ENCODE measurements at regions not wholly inside any gene's neighbourhood (a gene's known extent, or its start where the extent isn't known, plus 50 kb on each side); places are given as distances from the start of the nearest gene placed in this dataset.
A peak's percentile ranks its signal among the peaks of the same experiment; 100 is the strongest.

DNA sequence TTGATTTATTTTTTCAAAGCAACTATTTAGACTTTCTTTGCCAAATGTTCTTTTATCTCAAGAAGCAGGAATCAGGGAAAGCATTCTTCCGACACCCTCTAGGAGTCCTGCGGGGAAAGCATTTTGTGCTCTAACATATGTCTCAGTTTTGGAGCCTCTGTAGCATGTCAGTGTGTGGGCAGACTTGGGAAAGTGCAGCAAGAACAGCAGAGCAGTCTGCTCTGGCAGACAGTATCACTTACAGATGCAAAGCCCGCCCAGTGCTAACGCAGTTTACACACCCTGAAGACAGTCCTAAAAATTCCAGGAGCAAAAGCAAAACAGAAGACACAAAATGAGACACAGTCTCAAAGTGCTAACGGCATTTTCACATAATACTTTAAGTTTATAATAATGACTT, 393.5 kb downstream of the KLF12 start:
- no peak for DNase-seq

- DNase-seq = no peak
These were observed 394.8 kb downstream of the KLF12 start for GRCh38 chr13:73739394-73739793.

GRCh38 chr13:73738626-73739025, 395.6 kb downstream of the KLF12 start:
- no peak for DNase-seq

GRCh38 chr13:73737214-73737613, 397.0 kb downstream of the KLF12 start:
- no peak for DNase-seq

- DNase-seq = no peak
These were observed 400.5 kb downstream of the KLF12 start for GRCh38 chr13:73733706-73734105.

- DNase-seq = no peak
These were observed 401.9 kb downstream of the KLF12 start for GRCh38 chr13:73732350-73732749.

- DNase-seq = no peak
These were observed 402.6 kb downstream of the KLF12 start for GRCh38 chr13:73731564-73731963.

- DNase-seq = no peak
These were observed 404.2 kb downstream of the KLF12 start for GRCh38 chr13:73730014-73730413.

- no peak for DNase-seq
These were observed 405.2 kb downstream of the KLF12 start for GRCh38 chr13:73729046-73729445.

- no peak for DNase-seq
These were observed 412.1 kb downstream of the KLF12 start for GRCh38 chr13:73722120-73722519.

GRCh38 chr13:73721571-73721970, 412.6 kb downstream of the KLF12 start:
- no peak for DNase-seq

- DNase-seq = no peak
These were observed 413.9 kb downstream of the KLF12 start for GRCh38 chr13:73720216-73720840.

GRCh38 chr13:73718246-73718645, 416.0 kb downstream of the KLF12 start:
- DNase-seq = no peak

DNA sequence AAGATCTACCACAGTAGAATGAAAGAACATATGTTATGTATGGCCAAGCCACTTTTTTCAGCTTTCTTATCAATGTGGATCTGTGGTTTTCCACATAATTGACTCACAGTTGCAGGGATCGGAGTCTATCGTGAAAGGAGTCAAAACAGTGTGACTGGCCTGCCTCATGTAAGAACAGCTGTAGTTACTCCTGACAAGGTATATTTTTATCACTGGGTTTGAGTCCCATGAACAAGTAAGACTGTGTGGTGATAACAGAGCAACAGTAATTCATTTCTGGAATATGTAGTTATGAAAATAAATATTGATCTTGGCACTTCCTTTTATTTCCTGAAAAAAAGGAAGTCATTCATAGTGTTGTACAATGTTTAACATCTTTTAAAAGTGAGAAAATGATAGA, 416.6 kb downstream of the KLF12 start:
- DNase-seq = no peak

DNA sequence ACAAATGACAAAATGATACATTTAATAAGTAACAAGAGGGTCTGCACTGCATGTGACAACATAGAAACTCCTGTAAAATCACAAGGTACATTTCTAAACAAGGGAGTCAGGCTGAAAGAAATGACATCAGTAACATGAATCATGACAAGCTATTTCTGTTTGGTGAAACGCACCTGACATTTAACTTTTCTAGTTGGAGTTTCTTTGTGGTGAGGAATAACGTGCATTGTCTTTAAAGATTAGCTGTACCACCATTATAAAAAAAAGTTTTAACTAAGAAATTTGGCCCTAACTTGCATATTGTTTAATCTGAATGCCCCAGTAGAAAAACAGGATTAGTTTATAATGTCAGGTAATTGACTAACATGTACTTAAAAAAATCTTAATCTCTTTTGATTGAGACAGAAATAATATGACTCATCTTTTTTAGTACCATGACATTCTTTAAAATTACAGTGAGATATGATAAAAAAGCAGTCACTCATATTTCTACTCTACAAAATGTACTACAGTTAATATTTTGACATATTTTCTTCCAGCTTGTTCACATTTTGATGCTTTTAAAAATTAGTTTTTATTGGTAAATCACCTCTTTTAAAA, 418.2 kb downstream of the KLF12 start:
- DNase-seq = no peak

- DNase-seq = no peak
These were observed 418.9 kb downstream of the KLF12 start for GRCh38 chr13:73715114-73715910.

DNA sequence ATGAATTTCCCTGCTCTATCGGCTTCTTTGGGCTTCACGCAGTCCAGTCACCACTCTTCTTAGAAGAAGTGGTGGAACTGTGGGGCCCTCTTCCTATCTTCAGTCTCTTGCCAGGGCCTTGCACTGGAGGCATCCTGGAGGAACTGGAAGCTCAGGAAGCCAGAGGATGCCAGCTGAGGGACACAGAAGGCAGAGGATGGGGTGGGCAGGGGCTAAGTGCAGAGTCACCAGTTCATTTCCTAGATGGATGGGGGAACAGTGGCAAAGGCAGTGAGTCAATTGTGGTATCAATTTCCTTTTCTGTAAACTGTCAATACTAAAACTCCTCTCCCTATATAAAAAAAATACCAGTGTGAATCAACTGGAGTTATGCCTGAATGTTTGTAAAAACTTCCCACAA, 419.7 kb downstream of the KLF12 start:
- no peak for DNase-seq

DNA sequence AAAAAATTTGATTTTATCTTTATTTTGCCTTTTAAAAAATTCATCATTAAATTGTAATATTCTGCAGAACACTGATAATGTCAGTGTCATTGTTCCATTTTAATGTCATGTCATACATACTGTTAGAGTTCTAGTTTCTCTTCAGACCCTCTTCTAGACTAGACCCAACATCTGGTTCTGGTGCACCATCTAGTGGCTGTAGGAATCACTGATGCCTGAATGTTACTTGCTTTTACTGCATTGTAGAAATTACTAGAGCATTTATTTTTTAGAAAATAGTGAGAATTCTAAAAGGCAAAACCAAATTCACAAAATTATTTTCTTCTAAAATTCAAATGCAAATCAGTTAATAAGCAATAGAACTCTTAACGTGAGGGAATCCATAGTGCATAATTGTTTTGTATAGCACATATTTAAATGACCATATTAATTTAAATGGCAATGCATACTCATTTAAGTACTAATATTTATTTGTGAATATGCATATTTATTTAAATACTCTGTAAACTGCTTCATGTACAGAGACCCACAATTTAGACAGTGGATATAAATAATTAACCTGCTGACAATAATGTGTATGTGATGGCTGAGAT, 425.7 kb downstream of the KLF12 start:
- peak; percentile 60 for DNase-seq

DNA sequence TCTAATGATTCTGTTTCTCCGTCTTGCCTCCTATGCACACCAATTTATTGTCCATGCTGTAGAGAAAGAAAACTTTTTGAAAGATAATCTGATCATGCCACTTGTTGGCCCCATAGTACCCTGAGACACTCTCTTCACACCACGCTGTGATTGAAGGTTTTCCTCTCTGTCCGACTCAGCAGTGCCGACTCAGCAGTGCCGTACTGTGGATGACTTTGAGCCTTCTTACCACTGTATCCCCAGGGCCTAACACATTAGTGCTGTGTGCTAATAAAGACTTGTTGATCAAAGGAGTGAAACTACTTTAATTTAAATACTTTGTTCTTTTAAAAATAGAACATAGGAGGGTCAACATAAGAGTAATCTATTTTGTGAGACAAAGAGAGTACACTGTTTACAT, 429.6 kb downstream of the KLF12 start:
- DNase-seq = no peak

- DNase-seq = peak; percentile 12
These were observed 430.6 kb downstream of the KLF12 start for GRCh38 chr13:73703606-73704005.

- no peak for DNase-seq
These were observed 431.7 kb downstream of the KLF12 start for GRCh38 chr13:73702419-73703071.

DNA sequence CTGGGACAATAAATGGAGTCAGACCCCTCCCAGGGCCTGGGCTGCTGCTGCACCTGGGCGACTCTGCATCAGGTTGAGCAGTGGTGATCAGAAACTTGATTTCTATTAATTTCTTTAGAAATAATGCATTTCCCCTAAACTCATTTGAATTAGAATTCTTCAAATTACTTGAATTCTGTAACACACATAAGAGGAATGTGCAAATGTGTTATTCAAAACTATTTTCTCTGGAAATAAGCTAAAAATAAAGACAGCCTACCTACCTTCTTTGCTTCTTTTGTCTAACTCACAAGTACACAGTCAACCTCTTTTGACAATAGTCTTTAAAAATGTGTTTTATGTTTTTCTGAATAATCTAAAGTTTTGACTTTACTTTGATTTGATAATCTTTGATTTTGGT, 433.0 kb downstream of the KLF12 start:
- DNase-seq = no peak

DNA sequence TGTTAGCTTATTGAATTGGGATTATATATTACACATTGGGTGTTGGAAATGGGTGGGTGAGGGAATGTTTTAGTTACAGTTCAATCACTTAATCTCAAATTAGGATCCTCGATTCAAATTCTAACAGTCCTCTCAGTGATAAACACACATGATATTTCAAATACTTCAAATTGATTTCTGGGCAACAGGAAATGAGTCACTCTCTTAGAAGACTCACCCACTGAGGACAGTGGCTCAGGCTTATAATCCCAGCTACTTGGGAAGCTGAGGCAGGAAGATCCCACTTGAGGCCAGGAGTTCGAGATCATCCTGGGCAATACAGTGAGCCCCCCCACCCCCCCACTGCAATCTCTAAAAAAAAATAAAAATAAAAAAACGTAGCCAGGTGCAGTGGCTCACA, 435.3 kb downstream of the KLF12 start:
- no peak for DNase-seq

Data from NCI-H2029 treated with DMSO at 0.1 percent for 48 hours (cell line).